NCI-H774 (cell line): ENCODE measurements at regions not wholly inside any gene's neighbourhood (a gene's known extent, or its start where the extent isn't known, plus 50 kb on each side); places are given as distances from the start of the nearest gene placed in this dataset.
"Not testable (repeated sequence)": the region's sequence is repeated elsewhere in the genome, so short reads cannot be mapped to it uniquely, and the experiment has no call there.

Experiments
- DNase-seq: peaks from one replicate; lab custom pipeline; 2025; lab: John Stamatoyannopoulos, UW

DNA sequence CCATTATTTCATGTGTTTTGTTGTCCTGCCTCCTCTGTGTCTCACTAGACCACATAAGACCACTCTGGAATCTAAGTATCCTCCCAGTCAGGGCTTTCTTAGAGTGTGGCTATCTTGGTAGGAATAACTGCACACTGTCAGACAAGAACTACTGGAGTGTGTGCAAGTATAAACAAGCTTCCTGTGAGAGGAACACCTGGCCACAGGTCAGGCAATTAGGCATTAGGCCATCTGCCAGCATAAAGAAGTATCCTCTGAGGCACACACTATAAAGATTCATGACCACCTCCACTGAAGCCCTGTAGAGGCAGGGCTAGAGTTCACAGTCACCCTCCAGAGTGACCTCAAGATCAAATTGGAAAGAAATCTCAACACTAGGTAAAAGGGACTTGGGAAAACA is 507.0 kb upstream of the PABPC4L start:
- no peak for DNase-seq

DNA sequence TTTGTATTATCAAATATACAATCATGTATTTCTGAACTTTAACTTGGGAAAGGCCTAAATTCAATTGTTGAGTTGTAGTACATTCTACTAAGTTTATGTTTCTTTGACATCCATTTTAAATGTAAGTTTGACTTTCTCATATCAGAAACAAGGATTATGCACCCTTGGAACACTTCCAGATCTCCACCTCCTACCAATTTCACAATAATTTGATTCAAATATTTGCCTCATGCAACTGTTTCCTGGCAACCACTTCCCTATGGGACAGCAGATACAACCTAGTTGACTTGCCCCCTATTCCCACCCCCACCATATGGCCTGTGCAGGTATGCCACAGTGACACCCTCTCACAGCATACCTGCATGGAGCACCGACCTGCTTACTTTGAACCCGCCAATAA is 506.4 kb upstream of the PABPC4L start:
- DNase-seq, result no peak

DNA sequence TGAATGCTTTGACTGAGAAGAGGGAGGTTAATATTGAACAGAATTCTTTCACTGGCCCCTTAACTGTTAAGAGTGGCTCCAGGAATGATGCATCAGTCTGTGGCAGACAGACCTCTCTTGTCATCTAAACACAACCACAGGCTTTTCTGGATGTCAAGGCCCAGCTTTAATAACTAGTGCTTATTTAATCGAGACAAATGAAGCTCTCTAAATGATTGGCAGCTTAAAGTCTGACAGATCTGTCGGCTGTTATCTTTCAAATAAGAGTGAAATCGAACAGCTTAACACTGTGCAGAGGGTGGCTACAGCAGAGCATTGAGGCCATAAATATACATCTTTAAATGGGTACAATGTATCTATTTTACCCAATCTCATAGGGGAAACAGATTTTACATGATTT is 500.8 kb upstream of the PABPC4L start:
- no peak for DNase-seq

DNA sequence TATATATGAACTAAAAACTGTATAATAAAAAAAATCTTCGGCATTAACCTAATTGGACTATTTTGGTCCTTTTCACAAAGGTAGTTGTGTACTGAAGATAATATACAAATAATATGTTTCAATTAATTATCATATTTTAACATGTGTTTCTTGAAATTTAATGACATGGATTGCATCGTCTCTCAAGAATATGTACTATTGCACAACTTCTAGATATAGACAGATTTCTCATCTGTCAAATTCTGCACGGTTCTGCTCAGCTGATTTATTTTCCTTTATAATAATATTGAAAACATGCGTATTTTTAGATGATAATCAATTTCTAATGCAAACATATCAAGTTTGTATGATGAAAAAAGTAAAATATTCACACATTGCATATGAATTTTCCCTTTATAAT is 498.7 kb upstream of the PABPC4L start:
- no peak for DNase-seq

DNA sequence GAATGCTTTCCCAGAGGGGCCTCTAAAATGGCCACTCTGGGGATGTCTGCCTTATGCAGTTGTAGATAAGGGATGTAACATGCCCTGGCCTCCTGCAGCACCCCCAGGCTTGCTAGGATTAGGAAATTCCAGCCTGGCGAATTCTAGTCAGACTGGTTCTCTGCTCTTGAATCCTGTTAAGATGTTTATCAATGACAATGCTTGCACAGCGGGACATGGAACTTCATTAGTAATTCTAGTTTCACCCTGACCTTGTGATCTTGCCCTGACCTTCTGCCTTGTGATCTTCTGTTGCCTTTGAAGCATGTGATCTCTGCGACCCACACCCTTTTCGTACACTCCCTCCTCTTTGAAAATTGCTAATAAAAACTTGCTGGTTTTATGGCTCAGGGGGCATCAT is 497.2 kb upstream of the PABPC4L start:
- not testable (repeated sequence) for DNase-seq

DNA sequence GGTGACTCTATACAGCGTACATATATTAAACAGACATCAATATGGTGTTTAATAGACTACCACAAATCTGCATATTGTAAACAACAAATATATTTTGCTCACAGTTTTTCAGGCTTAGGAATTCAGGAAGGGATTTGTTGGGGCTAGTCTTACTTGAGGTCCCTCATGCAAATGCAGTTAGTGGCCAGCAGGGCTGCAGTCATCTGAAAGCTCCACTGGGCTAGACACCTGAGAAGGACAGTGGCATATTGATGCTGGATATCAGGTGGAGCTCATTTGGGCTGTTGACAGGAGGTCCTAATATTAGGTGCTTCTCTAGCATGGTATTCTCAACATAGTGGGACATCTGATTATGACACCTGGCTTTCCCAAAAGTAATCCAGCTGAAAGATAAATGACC is 493.8 kb upstream of the PABPC4L start:
- no peak for DNase-seq

DNA sequence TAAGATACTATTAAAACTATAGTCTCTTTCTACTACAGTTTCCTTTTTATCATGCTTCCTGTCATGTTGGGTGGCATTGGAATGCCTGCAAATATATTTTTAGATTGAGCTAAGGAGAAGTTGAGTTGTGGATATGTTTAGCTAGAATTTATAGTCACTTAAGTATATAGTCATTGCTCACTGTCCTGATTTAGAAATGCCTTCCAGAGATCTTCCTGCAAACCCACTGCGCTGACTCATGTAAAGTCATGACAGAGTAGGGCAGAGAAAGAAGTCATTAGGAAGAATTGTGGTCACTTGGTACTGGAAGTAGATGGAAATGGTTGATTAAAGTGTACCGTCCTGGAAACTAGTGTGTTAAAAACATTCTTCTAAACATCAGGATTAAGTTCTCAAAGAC is 490.3 kb upstream of the PABPC4L start:
- no peak for DNase-seq

DNA sequence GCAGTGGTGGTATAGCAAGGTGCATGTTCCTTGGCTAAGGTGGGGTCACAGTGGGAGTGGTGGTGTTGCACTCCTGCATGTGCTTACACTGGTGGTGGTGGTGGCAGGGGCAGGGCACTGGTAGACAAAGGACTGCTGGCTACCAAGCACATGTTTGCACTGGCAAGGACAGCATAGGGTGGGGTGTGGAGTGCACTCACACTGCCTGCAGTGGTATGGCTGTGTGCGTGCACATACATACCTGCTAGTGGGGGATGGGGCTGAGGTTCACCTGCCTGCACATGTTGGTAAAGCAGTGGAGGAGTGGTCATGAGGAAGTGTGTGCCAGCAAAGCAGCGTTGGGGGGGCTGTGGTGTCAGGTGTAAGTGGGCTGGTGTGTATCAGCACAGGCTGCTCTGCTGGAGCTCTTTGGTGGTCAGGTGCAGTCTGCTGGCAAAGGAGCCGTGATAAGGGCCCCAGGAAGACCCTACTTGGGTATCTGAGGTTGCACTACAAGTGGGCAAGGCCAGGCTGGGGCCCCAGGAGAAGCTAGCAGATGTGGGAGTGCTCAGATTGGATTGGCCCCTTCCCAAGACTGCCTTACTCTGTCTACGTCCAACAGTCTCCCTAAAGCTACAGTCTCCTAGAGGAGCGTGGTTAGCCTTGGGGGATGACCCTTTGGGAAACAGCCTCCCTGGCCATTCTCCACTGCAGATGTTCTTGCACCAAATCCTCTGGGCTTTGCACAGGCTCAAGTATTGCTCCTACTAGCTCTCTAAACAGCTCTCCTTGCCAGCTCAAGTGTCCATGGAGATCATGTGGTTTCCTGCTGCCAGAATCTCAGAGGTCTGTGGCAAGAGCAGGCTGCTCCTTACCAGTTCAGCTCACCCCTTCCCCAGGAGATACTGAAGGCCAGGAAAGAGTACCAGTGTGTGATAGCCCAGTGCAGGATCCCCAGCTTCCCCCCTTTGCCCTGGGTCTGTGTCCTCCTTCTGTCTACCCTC is 486.3 kb upstream of the PABPC4L start:
- DNase-seq, result no peak

DNA sequence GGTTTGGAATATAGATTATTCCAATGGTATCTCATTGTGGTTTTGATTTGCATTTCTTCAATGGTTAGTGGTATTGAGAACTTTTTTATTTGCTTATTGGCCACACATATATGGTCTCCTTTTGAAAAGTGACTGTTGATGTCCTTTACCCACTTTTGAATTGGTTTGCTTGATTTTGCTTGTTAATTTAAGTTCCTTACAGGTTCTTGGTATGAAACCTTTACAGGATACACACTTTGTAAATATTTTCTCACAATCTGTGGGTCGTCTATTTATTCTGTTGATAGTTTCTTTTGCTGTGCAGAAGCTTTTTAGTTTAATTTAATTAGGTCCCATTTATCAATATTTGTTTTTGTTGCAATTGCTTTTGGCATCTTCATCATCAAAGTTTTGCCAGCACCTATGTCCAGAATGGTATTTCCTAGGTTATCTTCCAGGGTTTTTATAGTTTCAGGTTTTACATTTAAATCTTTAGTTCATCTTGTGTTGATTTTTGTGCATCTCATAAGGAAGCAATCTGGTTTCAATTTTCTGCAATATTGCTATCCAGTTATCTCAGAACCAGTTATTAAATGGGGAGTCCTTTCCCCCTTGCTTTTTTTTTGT is 475.7 kb upstream of the PABPC4L start:
- no peak for DNase-seq

DNA sequence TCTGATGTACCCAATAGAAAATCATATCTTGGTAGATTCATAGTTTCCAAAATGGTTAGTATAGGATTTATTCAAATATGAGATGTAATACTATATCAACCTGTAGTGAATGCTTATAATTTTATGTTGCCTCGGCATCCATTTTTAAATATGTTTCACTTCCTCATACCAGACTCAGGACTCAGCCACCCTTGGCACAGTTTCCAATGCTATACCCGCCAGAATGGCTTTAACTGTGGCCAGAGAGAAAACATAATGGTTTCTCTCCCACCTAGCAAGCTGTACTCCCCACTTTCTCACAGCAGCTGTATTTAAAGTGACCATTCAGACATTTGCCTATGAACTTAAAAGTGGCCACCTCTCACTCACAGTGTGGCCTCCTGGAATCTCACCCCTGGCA is 466.6 kb upstream of the PABPC4L start:
- DNase-seq, result no peak

DNA sequence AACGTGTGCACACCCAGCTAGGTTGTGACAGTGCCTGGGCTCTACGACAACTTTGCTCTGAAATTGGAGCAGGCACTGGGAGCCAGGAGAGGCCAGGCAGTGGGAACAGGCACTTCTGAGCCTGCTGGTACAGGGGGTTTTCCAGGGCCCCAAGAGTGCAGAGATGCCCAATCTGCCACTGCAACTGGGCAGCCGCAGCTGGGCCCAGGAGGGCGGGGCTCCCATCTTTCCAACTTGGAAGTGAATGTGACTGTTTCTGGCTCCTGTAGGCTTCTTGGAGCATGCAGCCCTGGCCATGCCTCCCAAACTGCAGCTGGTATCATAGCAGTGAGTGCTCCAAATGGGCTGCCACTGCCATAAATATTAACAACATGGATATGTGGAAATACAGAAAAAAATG is 465.1 kb upstream of the PABPC4L start:
- no peak for DNase-seq

DNA sequence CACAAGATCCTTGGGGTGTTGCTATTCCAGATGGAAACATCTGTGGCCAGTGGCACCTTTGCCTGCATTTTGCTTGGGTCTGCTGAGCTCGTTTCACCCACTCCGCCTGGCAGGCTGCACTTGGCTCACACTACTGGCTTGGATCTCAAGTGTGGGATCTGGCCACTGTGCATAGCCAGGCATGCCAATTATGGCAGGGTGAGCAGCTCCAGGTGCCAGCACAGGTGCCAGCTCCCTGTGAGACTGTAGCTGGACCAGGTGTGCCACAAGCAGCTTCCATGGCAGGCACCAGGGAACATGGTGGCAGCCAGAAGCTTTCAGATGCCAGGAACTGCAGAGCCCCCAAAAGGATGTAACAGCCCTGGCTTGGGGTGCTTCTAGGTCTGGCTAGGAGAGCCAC is 463.8 kb upstream of the PABPC4L start:
- no peak for DNase-seq

DNA sequence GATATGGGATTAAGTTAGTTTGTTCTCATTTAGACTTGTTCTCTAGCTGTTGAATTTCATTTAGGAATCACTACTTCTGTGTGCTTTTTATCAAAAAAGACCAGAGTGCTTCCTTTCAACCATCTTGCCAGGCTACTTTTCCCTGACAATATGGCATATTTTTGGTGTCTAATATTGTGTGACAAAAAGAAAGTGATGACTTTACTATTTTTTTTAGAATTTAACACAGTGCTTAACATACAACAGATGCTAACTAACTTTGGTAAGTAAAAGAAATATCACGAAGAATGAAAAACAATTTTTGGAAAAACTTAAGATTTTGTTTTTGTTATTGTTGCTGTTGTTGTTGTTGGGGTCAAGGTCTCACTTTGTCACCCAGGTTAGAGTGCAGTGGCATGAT is 462.2 kb upstream of the PABPC4L start:
- DNase-seq, result no peak

DNA sequence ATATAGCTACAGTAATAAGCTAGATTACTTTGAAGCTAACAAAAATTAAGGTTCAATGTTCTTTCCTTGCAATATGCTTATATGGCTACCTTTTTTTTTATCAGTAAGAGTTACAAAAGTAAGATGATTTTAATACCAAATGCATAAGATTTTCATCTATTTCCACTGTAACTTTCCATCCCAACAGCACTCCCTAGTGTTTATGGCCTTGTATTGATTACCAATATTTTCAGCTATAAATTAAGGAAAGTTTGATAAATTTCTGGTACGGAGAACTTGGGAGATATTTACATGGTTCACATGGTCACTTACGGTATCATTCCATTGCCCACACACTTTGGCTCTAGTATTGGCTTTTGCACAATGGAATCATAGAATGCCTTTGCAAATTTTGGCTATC is 448.9 kb upstream of the PABPC4L start:
- DNase-seq, result no peak

DNA sequence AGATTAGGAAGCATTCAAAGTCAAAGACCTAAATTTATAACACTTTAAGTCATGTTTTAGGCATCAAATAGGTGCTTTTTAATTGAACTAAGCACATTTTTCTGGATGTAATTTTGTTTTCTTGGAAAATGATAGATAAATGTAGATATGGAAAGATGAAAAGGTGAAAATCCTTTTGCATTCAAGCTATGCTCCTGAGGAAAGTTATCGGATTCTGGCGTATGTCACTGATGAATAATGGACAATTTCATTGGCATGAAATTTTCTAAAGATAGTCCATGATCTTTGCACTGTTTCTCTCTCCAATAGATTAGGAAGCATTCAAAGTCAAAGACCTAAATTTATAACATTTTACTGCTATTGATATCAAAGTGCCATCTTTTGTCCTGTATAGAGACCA is 444.2 kb upstream of the PABPC4L start:
- no peak for DNase-seq

DNA sequence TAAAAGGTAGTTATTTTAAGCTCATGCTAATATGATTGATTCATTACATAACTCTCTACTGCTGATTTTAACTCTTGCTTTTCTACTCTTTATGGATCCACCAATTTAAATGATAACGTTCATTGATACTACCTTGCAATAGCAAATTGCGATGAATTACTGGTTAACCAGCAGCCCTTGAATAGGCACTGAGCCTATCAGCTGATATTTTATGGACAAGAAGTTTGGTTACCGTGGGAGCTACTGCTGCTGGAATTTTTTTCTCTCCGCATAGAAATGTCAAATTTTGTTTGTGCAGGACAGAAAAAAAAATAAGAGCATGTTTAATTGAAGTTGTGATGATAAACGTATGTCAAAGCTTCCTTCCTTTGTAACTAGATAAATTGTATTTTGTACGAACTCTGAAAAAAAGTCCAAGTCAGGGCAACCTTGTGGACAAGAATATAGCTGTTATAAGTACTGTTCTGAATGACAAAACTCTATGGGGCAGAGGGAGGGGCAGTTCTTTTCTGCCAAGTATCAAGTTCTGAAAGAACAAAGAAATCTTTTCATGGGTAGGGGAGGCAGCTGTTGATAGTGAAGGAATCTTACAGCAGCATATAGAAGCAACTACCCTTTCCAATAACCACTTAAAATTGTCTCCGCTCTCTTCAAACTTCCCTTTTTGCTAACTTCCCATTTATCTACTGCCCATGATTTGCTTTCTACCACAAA is 434.9 kb upstream of the PABPC4L start:
- no peak for DNase-seq

DNA sequence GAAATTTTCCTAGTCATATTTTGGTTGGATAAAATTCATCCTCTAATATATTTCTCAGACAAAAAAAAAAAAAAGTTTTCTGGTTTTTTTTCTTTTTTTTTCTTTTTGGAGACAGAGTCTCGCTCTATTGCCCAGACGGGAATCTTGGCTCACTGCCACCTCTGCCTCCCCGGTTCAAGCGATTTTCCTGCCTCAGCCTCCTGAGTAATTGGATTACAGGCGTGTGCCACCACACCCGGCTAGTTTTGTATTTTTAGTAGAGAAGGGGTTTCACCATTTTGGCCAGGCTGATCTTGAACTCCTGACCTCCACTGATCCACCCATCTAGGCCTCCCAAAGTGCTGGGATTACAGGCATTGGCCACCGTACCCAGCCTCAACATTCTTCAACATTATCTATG is 432.7 kb upstream of the PABPC4L start:
- no peak for DNase-seq

DNA sequence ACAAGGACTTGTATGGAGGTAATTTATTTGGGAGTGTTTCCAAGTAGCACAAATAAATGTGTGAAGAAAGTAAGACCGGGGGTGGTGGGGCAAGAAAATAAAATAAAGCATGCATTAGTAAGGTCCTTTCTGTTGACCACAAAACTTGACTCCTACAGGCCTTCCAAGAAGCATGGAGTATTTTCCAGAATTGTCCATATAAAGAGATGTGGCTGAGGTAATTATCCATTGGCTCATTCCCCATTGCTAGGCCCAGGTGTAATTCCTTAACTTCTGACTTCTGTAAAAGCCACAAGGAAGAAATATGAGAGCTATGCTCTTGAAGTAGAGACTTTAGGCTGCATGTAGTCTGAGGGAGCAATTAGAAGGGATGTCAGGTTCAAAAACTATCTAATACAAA is 430.5 kb upstream of the PABPC4L start:
- no peak for DNase-seq

DNA sequence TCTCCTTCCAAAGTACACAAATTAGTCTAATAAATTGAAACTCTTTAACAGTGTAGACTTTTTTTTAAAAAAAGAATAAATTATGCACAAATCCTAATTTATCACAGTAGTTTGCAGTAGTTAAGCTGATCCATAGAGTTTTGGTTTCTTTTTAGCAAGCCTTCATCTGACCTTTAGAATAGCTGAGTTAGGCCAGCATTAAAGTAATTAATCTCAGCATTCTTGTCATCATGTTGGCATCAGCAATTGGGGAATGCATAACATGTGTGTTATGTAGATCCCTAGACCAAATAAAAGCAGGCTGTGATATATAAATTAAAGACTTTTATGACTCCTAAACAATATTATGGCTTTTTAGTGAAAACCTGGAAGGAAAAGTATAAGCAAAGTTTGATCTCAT is 426.5 kb upstream of the PABPC4L start:
- no peak for DNase-seq

DNA sequence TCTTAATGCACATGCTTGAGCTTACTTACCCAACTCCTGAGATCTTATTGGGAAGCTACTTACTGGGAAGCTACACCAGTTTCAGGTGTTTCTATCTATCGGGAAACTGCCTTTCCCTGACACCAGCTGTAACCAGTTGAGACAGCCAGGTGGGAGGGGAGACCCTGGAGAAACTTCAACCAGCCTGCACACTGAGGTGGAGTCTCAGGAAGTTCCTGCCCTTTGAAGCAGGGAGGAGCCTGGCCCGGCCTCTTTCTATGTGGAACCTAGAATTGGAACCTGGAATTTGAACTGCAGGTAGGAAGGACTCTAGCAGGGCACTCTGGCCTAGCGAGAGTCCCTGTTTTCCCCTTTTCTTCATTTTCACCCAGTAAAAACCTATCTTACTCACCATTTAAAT is 425.8 kb upstream of the PABPC4L start:
- DNase-seq, result no peak

DNA sequence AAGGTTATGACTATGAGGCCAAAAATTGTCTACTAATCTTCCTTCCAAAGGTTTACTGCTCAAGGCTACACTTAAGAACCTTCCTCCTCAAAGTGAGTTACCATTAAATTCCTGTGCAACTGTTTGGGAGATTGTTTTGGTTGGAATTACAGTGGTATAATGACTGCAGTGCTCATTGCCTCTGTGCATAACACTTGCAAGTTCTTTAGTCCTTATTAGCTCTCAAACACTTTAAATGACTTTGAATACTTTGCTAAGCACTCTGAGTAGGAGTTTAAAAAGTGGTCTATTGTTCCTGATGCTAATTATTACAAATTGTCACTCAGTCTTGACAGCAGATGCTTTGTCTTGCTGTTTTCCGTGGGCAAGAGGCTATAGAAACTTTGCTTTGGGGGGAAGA is 422.8 kb upstream of the PABPC4L start:
- no peak for DNase-seq

DNA sequence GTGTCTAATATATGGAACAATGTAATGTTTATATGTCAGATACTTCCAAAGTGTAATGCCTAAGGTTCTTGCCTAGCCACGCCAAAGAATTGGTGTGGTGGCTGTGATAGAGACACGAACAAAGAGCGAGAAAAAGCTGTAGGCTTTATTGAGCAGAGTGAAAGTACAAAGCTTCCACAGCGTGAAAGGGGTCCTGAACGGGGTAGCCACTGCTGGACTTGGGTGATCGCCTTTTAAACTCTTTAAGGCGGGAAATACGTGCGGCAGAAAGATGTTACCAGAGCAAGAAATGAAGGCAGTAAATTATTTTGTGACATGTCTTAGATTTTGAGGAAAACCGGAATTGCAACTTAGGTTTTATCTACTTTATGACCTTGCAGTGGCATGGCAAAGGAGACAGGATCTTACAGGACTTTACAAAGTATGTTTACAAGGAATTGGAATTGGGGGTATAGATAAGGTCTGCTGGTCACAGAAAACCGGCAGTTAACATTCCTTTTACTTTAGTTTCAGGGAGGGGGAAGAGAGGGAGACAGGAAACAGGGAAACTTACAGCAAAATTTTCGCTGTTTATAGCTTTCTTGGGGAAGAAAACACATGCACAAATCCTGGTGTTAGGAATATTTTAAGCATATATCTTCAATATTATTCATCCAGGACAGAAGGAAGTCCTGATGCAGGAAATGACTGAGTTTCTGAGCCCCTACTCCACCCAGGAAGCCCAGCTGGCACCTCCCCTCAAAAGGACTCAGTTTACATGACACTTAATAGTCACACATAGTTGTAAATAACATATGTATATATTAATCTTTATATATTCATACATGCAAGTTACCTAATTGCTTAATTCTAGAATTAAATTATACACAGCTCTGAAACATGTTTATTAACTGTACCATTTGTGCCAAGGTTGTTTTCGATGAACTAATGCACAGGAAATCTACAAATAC is 421.3 kb upstream of the PABPC4L start:
- DNase-seq, result not testable (repeated sequence)
